K562 (cell line): ENCODE measurements at regions not wholly inside any gene's neighbourhood (a gene's known extent, or its start where the extent isn't known, plus 50 kb on each side); places are given as distances from the start of the nearest gene placed in this dataset.

Experiments used
- CAMTA2 ChIP-seq: fragments of 250-450 bp; sonication (Bioruptor Pico); conservative IDR thresholded peaks from 2 replicates; pipeline ENCODE4 v1.5.1; 2022
- CCAR2 ChIP-seq: fragments of 200-400 bp; formaldehyde crosslinking; IDR thresholded peaks from 2 replicates; pipeline ENCODE4 v1.6.1; 2017; ENCODE audit warnings: mild to moderate bottlenecking, low read depth, low read length
- DMBX1 ChIP-seq: fragments of 250-450 bp; sonication (Bioruptor Pico); IDR thresholded peaks from 2 replicates; pipeline ENCODE4 v1.8.0; 2022; ENCODE audit warnings: inconsistent platforms, mild to moderate bottlenecking, moderate library complexity, borderline replicate concordance
- DPF2 ChIP-seq: fragments of 450-650 bp; IDR thresholded peaks from 2 replicates; pipeline ENCODE4 v1.6.1; 2016
- ETS2 ChIP-seq: IDR thresholded peaks from 2 replicates; pipeline ENCODE4 v1.6.1; 2016; ENCODE audit warnings: borderline replicate concordance, missing genetic modification characterization, mild to moderate bottlenecking, moderate library complexity, missing compliant biosample characterization; ENCODE audit not compliant: poor library complexity, severe bottlenecking
- HDAC6 ChIP-seq: IDR thresholded peaks from 2 replicates; pipeline ENCODE4 v1.6.1; 2012; ENCODE audit warnings: low read depth, mild to moderate bottlenecking, control low read depth, inconsistent platforms, low read length, moderate library complexity
- MECOM ChIP-seq: fragments of 250-450 bp; sonication (Bioruptor Pico); IDR thresholded peaks from 2 replicates; pipeline ENCODE4 v1.8.0; 2022; ENCODE audit warnings: inconsistent platforms
- MYNN ChIP-seq, 2 experiments: sonication (generic); formaldehyde crosslinking in 1 of 2; IDR thresholded peaks; 2 replicates each; pipeline versions ENCODE4 v1.5.0 to v1.6.1; 2016 to 2020; ENCODE audit warnings: antibody characterized with exemption in 1 of 2, missing genetic modification reagents in 1 of 2
- NFYB ChIP-seq: IDR thresholded peaks from 2 replicates; pipeline ENCODE4 v1.6.1; 2011; ENCODE audit warnings: mild to moderate bottlenecking, moderate library complexity; ENCODE audit not compliant: insufficient read length; ENCODE audit errors: extremely low read depth
- TEAD4 ChIP-seq, 2 experiments: sonication (generic) in 1 of 2; formaldehyde crosslinking in 1 of 2; IDR thresholded peaks; 2 replicates each; pipeline versions ENCODE4 v1.6.1 to v1.8.0; 2012 to 2022; ENCODE audit warnings: borderline replicate concordance in 1 of 2, inconsistent platforms in 1 of 2, low read length in 1 of 2, mild to moderate bottlenecking in 1 of 2, missing genetic modification reagents in 1 of 2
- TF ChIP-seq, protein P1 (sequence below): IDR thresholded peaks from 3 replicates; pipeline ENCODE4 v1.6.1; 2011; ENCODE audit warnings: borderline replicate concordance, mild to moderate bottlenecking; ENCODE audit not compliant: insufficient read length, insufficient read depth
- TF ChIP-seq, protein P2 (sequence below): fragments of 450-650 bp; IDR thresholded peaks from 2 replicates; pipeline ENCODE4 v1.7.0; 2016; ENCODE audit warnings: borderline replicate concordance
- TF ChIP-seq, protein P3 (sequence below): fragments of 450-650 bp; IDR thresholded peaks from 2 replicates; pipeline ENCODE4 v1.6.1; 2017; ENCODE audit warnings: mild to moderate bottlenecking, moderate library complexity
- TF ChIP-seq, protein P4 (sequence below): sonication (generic); formaldehyde crosslinking; IDR thresholded peaks from 2 replicates; pipeline ENCODE4 v1.8.0; 2023; ENCODE audit warnings: mild to moderate bottlenecking, missing genetic modification reagents
- TF ChIP-seq, protein P5 (sequence below), 2 experiments: IDR thresholded peaks in 1 of 2; conservative IDR thresholded peaks in 1 of 2; 2 replicates each; pipeline ENCODE4 v1.6.1; 2016; ENCODE audit warnings: low read depth in 2 of 2, mild to moderate bottlenecking in 1 of 2, missing compliant biosample characterization in 1 of 2, missing genetic modification characterization in 1 of 2, moderate library complexity in 1 of 2

DNA sequence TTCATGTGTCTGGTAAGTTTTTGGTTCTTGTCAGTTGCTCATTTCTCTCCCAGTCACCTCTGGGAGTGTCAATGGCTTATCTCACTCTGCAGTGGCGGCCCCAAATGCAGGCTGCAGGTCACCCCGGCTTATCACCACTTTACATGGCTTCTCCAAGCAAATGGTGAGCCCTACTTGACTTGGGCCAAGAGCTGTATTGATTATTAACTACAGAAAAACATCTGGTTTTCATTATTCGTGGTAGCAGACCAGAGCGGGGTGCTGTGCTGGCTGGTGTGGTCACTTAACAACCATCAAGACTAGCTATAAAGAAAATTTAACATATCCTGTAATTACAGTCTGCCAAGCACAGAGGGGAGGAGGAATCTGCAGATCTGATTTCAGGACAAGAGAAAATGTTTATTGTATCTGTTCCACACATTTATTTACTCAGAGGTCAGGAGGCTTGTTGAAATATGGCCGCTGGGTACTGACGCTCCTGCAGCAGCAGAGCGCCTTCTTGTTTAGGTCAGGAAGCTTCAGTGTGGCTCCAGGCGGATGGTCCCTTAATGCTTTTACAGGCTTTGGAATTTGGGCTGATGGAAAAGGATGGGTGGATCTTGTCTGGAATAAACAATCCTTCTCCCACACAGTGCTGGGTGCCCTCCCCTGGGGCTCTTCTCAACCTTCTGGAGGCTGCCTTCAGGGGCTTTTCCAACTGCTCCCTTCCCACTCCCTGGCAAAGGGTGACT lies 87.8 kb downstream of the HLX start (continued):
- TF ChIP-seq, protein P1, sequence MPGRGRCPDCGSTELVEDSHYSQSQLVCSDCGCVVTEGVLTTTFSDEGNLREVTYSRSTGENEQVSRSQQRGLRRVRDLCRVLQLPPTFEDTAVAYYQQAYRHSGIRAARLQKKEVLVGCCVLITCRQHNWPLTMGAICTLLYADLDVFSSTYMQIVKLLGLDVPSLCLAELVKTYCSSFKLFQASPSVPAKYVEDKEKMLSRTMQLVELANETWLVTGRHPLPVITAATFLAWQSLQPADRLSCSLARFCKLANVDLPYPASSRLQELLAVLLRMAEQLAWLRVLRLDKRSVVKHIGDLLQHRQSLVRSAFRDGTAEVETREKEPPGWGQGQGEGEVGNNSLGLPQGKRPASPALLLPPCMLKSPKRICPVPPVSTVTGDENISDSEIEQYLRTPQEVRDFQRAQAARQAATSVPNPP, result no peak
- TF ChIP-seq CCAR2 (no peak), DPF2 (peak; percentile 94), NFYB (no peak), MECOM (CRISPR knock-in tag) (no peak), HDAC6 (no peak), TEAD4 (IDR thresholded peaks at IDR 0.05; ENCODE audit: low read length) (peak; percentile 96), TEAD4 (CRISPR knock-in tag; IDR thresholded peaks at IDR 0.05; ENCODE audit: borderline replicate concordance) (no peak), ETS2 (tag) (no peak), MYNN (IDR thresholded peaks at IDR 0.05) (0 out of 2 replicates have a peak, but pooled peaks have one; percentile 58), MYNN (CRISPR knock-in tag; IDR thresholded peaks at IDR 0.05) (no peak), CAMTA2 (CRISPR knock-in tag) (no peak), DMBX1 (CRISPR knock-in tag) (peak; percentile 91)
- TF ChIP-seq, protein P2, sequence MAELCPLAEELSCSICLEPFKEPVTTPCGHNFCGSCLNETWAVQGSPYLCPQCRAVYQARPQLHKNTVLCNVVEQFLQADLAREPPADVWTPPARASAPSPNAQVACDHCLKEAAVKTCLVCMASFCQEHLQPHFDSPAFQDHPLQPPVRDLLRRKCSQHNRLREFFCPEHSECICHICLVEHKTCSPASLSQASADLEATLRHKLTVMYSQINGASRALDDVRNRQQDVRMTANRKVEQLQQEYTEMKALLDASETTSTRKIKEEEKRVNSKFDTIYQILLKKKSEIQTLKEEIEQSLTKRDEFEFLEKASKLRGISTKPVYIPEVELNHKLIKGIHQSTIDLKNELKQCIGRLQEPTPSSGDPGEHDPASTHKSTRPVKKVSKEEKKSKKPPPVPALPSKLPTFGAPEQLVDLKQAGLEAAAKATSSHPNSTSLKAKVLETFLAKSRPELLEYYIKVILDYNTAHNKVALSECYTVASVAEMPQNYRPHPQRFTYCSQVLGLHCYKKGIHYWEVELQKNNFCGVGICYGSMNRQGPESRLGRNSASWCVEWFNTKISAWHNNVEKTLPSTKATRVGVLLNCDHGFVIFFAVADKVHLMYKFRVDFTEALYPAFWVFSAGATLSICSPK, result no peak
- TF ChIP-seq, protein P3, sequence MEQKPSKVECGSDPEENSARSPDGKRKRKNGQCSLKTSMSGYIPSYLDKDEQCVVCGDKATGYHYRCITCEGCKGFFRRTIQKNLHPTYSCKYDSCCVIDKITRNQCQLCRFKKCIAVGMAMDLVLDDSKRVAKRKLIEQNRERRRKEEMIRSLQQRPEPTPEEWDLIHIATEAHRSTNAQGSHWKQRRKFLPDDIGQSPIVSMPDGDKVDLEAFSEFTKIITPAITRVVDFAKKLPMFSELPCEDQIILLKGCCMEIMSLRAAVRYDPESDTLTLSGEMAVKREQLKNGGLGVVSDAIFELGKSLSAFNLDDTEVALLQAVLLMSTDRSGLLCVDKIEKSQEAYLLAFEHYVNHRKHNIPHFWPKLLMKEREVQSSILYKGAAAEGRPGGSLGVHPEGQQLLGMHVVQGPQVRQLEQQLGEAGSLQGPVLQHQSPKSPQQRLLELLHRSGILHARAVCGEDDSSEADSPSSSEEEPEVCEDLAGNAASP, result no peak
- TF ChIP-seq, protein P4, sequence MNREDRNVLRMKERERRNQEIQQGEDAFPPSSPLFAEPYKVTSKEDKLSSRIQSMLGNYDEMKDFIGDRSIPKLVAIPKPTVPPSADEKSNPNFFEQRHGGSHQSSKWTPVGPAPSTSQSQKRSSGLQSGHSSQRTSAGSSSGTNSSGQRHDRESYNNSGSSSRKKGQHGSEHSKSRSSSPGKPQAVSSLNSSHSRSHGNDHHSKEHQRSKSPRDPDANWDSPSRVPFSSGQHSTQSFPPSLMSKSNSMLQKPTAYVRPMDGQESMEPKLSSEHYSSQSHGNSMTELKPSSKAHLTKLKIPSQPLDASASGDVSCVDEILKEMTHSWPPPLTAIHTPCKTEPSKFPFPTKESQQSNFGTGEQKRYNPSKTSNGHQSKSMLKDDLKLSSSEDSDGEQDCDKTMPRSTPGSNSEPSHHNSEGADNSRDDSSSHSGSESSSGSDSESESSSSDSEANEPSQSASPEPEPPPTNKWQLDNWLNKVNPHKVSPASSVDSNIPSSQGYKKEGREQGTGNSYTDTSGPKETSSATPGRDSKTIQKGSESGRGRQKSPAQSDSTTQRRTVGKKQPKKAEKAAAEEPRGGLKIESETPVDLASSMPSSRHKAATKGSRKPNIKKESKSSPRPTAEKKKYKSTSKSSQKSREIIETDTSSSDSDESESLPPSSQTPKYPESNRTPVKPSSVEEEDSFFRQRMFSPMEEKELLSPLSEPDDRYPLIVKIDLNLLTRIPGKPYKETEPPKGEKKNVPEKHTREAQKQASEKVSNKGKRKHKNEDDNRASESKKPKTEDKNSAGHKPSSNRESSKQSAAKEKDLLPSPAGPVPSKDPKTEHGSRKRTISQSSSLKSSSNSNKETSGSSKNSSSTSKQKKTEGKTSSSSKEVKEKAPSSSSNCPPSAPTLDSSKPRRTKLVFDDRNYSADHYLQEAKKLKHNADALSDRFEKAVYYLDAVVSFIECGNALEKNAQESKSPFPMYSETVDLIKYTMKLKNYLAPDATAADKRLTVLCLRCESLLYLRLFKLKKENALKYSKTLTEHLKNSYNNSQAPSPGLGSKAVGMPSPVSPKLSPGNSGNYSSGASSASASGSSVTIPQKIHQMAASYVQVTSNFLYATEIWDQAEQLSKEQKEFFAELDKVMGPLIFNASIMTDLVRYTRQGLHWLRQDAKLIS, result no peak
- TF ChIP-seq, protein P5, sequence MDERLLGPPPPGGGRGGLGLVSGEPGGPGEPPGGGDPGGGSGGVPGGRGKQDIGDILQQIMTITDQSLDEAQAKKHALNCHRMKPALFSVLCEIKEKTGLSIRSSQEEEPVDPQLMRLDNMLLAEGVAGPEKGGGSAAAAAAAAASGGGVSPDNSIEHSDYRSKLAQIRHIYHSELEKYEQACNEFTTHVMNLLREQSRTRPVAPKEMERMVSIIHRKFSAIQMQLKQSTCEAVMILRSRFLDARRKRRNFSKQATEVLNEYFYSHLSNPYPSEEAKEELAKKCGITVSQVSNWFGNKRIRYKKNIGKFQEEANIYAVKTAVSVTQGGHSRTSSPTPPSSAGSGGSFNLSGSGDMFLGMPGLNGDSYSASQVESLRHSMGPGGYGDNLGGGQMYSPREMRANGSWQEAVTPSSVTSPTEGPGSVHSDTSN (CRISPR knock-in tag; IDR thresholded peaks at IDR 0.05; ENCODE audit: low read depth), result no peak
- TF ChIP-seq, protein P5 (tag; conservative IDR thresholded peaks at IDR 0.05; ENCODE audit: low read depth), result peak; percentile 33; the same call in 1 of the 2 replicates
